ENCODE measurements at regions not wholly inside any gene's neighbourhood (a gene's known extent, or its start where the extent isn't known, plus 50 kb on each side); places are given as distances from the start of the nearest gene placed in this dataset.

DNA sequence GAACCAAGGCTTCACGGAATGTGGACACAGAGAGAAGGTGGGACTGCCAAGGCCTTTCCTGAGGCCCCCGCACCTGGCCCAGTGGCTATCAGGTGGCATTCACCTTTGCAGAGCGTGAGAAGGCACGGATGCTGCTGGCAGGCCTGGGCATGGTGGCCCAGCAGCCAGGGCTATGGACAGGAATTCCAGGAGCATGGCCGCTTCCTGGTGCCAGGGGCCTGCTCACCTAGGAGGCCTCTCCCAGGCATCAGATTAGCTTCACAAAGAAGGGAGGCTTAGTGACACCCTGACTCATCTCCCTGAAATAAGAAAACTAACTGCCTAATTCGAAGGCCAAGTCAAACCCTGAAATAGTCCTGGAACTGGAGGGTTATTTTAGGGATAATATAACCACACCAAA, 155.8 kb downstream of the TEX29 start:
- no peak for DNase-seq

DNA sequence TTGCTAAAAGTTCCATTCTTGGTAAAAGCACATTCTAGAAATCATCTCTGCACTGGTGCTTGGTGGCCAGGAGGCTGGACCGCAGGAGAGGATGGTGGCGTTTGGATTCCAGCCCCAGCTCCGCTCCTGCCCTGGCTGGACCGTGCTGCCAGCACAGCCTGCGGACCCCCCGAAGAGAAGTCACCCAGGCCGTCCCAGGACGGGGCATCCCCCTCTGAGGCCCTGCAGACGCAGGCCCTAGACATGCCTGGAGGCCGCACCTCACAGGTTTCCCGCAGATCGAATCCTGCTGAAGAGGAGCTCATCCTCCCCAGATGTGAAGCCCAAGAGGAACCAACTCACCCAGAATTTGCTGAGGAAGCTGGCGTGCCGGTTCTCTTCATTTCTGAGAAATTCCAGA, 159.0 kb downstream of the TEX29 start:
- DNase-seq: no peak

- no peak for DNase-seq
Observed at GRCh38 chr13:111480503-111480902, 160.1 kb downstream of the TEX29 start.

DNA sequence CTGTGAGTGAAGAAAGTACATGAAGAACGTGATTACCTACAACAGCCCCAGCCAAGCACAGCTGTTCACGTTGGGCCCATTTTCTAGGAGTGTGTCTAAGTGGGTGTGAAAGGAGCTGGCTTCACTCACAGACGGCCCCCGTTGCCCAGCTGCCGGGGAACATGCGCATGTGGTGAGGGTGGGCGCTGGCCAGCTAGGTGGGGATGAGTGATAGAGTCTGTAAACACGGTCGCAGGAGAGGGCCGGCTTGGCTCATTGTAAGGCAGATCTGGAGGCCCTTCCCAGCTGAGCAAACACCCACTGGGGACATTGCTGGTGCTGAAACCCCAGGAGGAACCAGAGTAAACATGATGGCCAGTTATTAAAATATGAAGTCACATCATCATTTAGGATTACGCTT, 160.5 kb downstream of the TEX29 start:
- DNase-seq: no peak

DNA sequence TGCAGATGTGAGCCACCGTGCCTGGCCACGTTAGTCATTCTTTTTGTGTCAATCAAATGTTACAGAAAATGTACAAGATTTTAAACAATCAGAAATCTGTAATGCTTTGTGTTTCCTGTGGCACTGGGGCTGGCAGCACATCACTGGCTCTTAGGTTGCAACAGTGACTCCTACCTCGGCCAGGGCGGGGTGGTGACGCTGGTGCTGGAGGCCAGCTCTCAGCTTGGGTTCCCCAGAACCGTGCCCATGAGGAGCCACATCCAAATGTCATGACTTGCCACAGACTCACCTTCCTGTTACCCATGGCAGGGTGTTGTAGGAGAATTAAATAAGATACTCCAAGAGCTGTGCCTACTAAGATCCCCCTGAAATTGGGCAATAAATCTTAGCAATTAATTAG, 161.7 kb downstream of the TEX29 start:
- no peak for DNase-seq

- DNase-seq: no peak
Observed at GRCh38 chr13:111482806-111483620, 162.6 kb downstream of the TEX29 start.

DNA sequence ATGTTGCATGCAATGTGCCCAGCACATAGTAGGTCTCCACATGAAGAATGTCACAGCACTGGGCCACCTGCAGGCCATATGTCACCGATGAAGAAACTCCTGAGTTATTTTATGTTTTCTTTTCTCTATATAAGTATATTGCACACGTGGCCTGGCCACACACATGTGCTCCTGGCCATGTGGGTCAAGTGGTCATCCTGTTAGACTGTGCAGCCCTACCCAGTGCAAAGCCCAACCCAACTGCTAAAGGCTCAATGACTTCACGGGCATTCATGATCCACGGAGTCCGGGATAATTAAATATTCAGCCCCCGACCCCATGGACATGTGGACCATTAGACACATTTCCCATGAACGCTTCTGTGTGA, 163.2 kb downstream of the TEX29 start:
- DNase-seq: no peak

GRCh38 chr13:111484141-111484925, 163.9 kb downstream of the TEX29 start:
- DNase-seq: no peak

DNA sequence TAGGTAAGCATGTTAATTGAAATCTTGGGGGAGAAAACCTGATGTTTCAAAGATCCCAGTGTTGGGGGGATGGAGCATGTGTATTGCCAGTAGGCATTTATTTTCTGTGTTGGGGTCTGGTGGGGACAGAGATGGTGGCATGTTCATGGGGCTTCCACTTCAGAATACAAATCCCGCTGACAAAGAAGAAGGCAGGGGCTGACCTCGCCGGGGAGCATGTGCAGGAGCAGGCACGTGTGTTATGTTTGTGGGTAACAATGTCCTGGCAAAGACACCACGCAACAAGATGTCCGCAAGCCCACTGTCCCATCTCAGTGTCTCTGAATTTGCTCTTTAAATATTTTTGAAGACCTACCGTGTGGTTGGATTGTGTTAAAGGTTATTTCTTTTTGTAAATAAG, 164.5 kb downstream of the TEX29 start:
- DNase-seq: no peak

GRCh38 chr13:111485491-111486250, 165.2 kb downstream of the TEX29 start:
- no peak for DNase-seq

- DNase-seq: no peak
Observed at GRCh38 chr13:111486331-111486730, 165.9 kb downstream of the TEX29 start.

GRCh38 chr13:111486801-111487200, 166.4 kb downstream of the TEX29 start:
- no peak for DNase-seq

GRCh38 chr13:111488486-111489132, 168.2 kb downstream of the TEX29 start:
- DNase-seq: no peak

- no peak for DNase-seq
Observed at GRCh38 chr13:111489301-111489700, 168.9 kb downstream of the TEX29 start.

GRCh38 chr13:111490611-111491010, 170.2 kb downstream of the TEX29 start:
- no peak for DNase-seq

DNA sequence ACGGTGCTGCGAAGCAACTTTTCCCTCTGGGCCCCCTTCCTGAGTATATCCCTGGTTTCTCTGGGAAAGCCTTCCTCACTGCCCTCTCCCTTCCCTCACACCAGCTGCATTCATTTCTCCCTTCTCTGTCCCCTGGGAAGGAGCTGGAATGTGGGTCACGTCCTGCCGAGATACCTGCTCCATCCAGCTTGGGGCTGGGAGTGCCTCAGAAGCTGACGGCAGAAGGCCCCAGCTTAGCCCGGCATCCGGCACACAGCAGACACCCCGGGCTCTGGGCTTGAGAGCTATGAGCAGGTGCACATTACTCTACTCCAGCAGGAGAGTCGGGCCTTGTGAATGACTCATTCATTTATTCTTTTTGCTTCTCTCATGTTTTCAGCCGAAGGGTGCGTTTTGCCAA, 170.6 kb downstream of the TEX29 start:
- DNase-seq: no peak

GRCh38 chr13:111491659-111492058, 171.2 kb downstream of the TEX29 start:
- DNase-seq: no peak

DNA sequence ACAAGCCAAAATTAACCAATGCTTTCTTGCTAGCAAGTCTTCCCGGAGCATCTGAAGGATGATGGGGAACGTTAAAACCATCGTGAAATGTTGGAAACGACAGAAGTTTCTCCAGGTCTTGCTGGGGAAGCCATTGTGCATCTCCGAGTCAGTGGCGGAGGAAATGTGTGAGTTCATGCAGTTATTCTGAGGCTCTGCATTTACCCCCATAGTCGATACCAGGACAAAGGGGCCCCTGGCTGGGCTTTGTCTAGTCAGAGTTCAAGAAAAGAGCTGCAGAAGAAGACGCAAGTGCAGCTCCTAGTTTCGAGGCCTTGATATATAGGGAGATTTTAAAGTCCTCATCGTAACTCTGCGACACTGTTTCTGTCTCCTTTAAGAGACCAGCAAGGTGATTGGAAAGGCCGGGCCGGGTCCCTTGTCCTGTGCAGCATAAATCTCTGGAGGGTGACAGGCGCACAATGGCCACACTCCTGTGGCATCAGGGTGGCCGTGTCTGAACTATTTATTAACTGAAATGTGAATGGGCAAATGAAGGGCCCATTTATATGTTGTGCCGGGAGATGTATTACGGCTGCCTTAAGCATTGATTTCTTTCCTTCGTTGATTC, 172.0 kb downstream of the TEX29 start:
- DNase-seq: no peak

DNA sequence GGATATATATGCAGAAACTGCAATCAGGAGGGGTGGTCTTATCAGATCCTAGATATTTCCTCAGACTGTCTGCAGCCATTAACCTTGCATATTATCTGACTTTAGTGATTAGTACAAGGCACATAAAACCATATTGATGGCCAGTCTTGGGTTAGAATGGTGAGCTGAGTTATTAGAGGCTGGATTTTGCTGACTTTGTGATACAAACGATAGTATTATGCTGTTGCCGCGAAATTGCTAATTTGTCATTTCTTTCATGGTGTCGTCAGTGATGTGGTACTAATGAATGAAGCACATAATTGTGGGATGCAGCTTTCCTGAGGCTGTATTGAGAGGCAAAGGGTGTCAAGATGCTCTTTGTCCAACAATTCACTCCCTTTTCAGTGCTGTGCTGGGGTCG, 172.5 kb downstream of the TEX29 start:
- DNase-seq: no peak

DNA sequence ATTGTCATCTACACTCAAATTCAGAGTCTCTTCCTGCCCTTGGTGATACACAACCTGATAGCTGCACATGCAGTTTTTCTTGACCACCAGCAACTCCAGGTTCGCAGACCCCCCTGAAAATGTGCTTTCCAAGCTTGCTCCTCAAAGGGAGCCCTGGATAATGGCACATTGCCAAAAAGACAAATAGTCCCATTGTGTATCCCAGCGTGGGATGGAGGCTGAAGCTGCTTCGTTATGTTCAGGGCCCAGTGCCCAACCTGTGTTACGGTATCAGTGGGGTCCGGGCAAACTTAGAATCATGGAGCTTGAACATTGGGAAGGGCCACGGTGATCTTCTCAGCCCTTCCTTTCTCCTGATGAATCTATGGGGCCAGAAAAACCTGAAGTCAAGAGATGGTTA, 173.0 kb downstream of the TEX29 start:
- DNase-seq: no peak

DNA sequence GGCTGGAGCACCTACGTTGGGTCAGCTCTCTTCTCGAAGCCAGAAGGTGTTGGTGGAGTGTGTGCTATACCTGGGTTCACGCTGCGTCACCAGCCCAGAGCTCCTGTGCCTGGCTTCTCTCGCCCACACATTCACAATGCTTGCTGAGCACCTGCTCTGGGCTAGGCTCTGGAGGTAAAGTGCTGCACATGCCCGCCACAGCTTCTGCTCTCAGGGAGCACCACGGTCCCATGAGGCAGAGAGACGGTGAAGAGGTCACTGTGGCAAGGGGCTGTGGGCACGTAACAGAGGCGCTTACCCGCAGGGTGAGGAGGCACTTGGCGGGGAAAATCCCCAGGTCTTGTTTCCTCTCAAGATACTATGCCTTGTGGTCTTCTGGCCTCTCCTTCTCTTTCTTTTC, 174.2 kb downstream of the TEX29 start:
- no peak for DNase-seq
